Heart right ventricle (tissue), 16 donors: ENCODE measurements at regions not wholly inside any gene's neighbourhood (a gene's known extent, or its start where the extent isn't known, plus 50 kb on each side); places are given as distances from the start of the nearest gene placed in this dataset.

ENCODE experiments used
- ATAC-seq, 8 donors: fragments of 200-7000 bp; cut with Tn5 transposase; one replicate each; pipeline ENCODE4 v1.9.1; 2020; ENCODE audit warnings: mild to moderate bottlenecking in 8 of 8, moderate library complexity in 8 of 8, moderate number of reproducible peaks in 1 of 8
- DNase-seq, 2 donors: peaks; one replicate each; pipeline ENCODE4 v3.0.0-alpha.2; 2020
- H3K27ac ChIP-seq, 10 donors: fragments of 200-600 bp; sonication (generic) in 2 of 10; one replicate each; pipeline versions ENCODE4 v1.5.0 to v1.8.0; 2020 to 2022; ENCODE audit warnings: mild to moderate bottlenecking in 3 of 10
- H3K27me3 ChIP-seq, 7 donors: fragments of 200-600 bp; one replicate each; pipeline ENCODE4 v1.8.0; 2021 to 2022; ENCODE audit warnings: mild to moderate bottlenecking in 2 of 7
- H3K36me3 ChIP-seq, 9 donors: fragments of 200-600 bp; sonication (generic) in 1 of 9; one replicate each; pipeline versions ENCODE4 v1.5.0 to v1.8.0; 2020 to 2022; ENCODE audit warnings: mild to moderate bottlenecking in 2 of 9
- H3K4me1 ChIP-seq, 9 donors: fragments of 200-600 bp; sonication (generic) in 1 of 9; one replicate each; pipeline versions ENCODE4 v1.5.0 to v1.8.0; 2020 to 2022; ENCODE audit warnings: mild to moderate bottlenecking in 4 of 9
- H3K4me3 ChIP-seq, 10 donors: fragments of 200-600 bp; sonication (generic) in 2 of 10; one replicate each; pipeline versions ENCODE4 v1.5.0 to v1.8.0; 2020 to 2022; ENCODE audit warnings: mild to moderate bottlenecking in 7 of 10, moderate library complexity in 2 of 10
- H3K9me3 ChIP-seq, 11 donors: fragments of 200-600 bp in 10 of 11; sonication (generic) in 2 of 11; one replicate each; pipeline versions ENCODE4 v1.5.0 to v1.8.0; 2013 to 2022; ENCODE audit warnings: mild to moderate bottlenecking in 2 of 11, control low read depth in 1 of 11, moderate library complexity in 1 of 11
- WGBS, 2 donors: extraction: QIAGEN DNeasy Blood & Tissue Kit; methylation state at CpG; one replicate each; pipeline ENCODE4 v1.1.7; 2013; ENCODE audit warnings: inconsistent platforms in 1 of 2; 5-methylcytosine and 5-hydroxymethylcytosine counted together
- intact Hi-C, 10 donors: fragments of 100-400 bp; cut with DNase I; formaldehyde crosslinking; loops; one replicate each; pipeline versions ENCODE4 v1.11.1 to v1.14.2; 2022
- TF ChIP-seq, protein P1 (sequence below), 9 donors: fragments of 200-600 bp; sonication (generic) in 2 of 9; IDR thresholded peaks; one replicate each; pipeline versions ENCODE4 v1.5.0 to v1.8.0; 2021 to 2022; ENCODE audit warnings: antibody characterized with exemption in 9 of 9, mild to moderate bottlenecking in 5 of 9, moderate library complexity in 1 of 9
- donor health status: Arrhythmogenic right ventricular cardiomyopathy.
- donor health status: ischemic (EF 13 %, LVEDD 7.1; RV severe dilation, severe dysfunction).
- donor health status: healthy with polysubstance abuse.
- donor health status: DM: no; HTN: yes; CAD: no.
- donor health status: DM: no; HTN: no; CAD: no.
- donor health status: ischemic (EF 25% LVEDD 6.9; RV normal size, moderate dysfunction).
- donor health status: ischemic (EF 25% LVEDD 5.7; RV mildly dilated, moderate dysfunction).
- donor health status: healthy.
- donor health status: DM: yes; HTN: yes; CAD: no.
- donor health status: Ischemic cardiomyopathy.
- donor health status: ischemic (EF 35%, LVEDD 5.7; RV mildly dilated, moderate dysfunction).
- donor health status: nonischemic (EF 11% LVEDD 7.7; RV severe dilation, severe dysfunction).
- donor health status: DM: yes; HTN: yes; CAD: no.
- donor health status: PGD.
- donor health status: ischemic (EF 29% LVEDD 5.4; RV normal size, mild dysfunction).
- donor health status: nonischemic (EF 23%, LVEDD 6.1; RV moderate dilation, normal function).

- TF ChIP-seq, protein P1, sequence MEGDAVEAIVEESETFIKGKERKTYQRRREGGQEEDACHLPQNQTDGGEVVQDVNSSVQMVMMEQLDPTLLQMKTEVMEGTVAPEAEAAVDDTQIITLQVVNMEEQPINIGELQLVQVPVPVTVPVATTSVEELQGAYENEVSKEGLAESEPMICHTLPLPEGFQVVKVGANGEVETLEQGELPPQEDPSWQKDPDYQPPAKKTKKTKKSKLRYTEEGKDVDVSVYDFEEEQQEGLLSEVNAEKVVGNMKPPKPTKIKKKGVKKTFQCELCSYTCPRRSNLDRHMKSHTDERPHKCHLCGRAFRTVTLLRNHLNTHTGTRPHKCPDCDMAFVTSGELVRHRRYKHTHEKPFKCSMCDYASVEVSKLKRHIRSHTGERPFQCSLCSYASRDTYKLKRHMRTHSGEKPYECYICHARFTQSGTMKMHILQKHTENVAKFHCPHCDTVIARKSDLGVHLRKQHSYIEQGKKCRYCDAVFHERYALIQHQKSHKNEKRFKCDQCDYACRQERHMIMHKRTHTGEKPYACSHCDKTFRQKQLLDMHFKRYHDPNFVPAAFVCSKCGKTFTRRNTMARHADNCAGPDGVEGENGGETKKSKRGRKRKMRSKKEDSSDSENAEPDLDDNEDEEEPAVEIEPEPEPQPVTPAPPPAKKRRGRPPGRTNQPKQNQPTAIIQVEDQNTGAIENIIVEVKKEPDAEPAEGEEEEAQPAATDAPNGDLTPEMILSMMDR (IDR thresholded peaks at IDR 0.05): no peak
- H3K27ac ChIP-seq: peak overlapping the region in 1 of 10 donors; percentile 24
- H3K4me1 ChIP-seq: peaks cover 0 to 38% (median 0%) of the 10 kb centered on the region in 9 donors
- intact Hi-C loops: no loop called here
- no peak for DNase-seq
- 89 to 94% methylated on average over 2 of the region's 2 CpGs for WGBS, 2 donors
- no peak for ATAC-seq
- H3K4me3 ChIP-seq: no peak overlapping the region
- H3K27me3 ChIP-seq: no peaks in the 10 kb centered on the region
- H3K9me3 ChIP-seq: no peaks in the 10 kb centered on the region
- H3K36me3 ChIP-seq: no peaks in the 10 kb centered on the region
Observed at GRCh38 chr1:186620566-186621350, 59.5 kb downstream of the PTGS2 start.

DNA sequence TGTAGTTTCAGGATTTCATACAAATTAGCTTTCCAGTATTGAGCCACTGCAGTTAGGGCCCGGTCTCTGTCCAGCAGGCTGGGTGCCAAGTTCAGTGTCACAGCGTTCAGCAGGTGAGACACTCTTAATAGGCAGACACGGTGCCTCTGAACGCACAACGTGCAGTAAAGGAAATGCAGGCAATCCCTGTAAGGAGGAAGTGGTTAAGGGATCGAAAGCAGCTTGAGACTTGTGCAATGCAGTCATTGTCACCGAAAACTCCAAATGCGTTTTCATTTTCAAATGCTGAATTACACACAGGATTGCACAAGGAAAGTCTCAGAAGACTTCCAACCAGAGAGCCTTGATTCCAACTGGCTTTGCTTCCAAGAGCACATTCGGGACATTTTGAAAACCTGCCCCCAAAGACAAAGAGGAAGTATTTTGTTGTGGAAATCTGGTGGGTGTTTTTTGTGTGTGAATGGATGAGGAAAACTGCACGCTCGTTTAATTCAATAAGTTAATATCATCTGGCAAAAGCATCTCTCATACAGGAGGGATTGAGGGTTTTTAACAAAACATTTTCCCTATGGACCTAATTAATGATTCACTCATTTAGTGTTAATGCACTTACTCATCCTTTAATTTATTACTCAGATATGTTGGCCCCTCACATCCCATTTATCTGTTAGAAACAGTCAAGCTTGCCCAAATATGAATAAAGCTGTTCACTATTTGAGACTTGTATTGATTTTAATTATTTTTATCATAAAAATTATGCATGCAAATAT is 61.6 kb downstream of the PTGS2 start:
- H3K27me3 ChIP-seq: no peaks in the 10 kb centered on the region
- peak overlapping the region in 4 of 10 donors; percentile 16 to 88 (median 20) for H3K27ac ChIP-seq

DNA sequence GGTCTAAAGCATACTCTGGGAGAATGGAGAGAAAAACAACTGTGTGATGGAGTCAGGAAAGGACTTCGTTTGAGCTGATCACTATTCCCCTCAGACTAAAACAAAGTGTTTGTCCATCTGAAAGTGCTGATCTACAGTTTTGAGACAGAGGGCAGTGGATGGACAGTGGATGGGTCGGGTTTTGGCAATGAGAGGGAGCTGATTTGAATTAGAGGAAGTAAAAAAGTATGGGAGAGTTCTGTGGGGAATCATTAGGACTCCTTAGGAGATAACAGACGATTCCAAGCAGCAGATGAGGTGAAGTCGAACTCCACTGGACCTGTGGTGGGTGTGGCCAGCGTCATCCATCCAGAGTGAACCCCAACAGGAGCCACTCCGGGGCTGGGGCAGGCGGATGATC is 62.3 kb downstream of the PTGS2 start:
- Histone ChIP-seq H3K4me1 (peaks cover 0 to 37% (median 0%) of the 10 kb centered on the region in 9 donors), H3K27ac (peak overlapping the region in 4 of 10 donors; percentile 16 to 88 (median 20)), H3K4me3 (peak overlapping the region in 6 of 10 donors; percentile 27 to 45 (median 37)), H3K36me3 (no peaks in the 10 kb centered on the region), H3K9me3 (no peaks in the 10 kb centered on the region), H3K27me3 (no peaks in the 10 kb centered on the region)
- TF ChIP-seq, protein P1 (IDR thresholded peaks at IDR 0.05): no peak
- ATAC-seq: peak in 6 of 8 donors; percentile 9 to 73 (median 31)
- DNase-seq: no peak
- intact Hi-C loops: no loop called here
- WGBS, 2 donors: 58 to 62% methylated on average over 7 of the region's 7 CpGs

More for the DNA sequence above, 61.6 kb downstream of the PTGS2 start:
- Histone ChIP-seq H3K36me3 (no peaks in the 10 kb centered on the region), H3K9me3 (no peaks in the 10 kb centered on the region), H3K4me3 (peak overlapping the region in 6 of 10 donors; percentile 27 to 45 (median 37)), H3K4me1 (peaks cover 0 to 37% (median 0%) of the 10 kb centered on the region in 9 donors)
- peak; percentile 65 to 86 (median 74) for ATAC-seq
- intact Hi-C loops: no loop called here
- DNase-seq: peak; percentile 8 to 40
- WGBS, 2 donors: 33 to 48% methylated on average over 11 of the region's 11 CpGs
- TF ChIP-seq, protein P1 (IDR thresholded peaks at IDR 0.05): no peak

DNA sequence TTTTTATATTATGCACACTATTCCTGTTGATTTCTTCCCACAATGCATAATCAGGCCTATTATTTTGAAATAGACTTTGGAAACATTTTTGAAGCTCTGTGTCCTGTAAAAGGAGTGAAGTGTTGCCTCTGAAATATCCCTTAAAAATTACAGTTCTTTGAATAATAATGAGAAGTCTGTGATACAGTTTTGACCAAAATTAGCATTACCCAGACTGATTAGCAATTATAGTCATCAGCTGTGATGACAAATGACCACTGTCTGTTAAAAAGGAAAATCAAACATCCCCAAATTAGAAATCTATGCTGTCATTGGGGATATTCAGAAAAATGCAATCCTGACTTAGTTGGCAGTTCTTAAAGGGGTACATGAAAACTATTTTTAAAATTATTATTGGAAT is 63.7 kb downstream of the PTGS2 start:
- H3K27me3 ChIP-seq: no peaks in the 10 kb centered on the region
- intact Hi-C loops: no loop called here
- H3K27ac ChIP-seq: no peak overlapping the region
- DNase-seq: no peak
- H3K4me3 ChIP-seq: no peak overlapping the region
- peaks cover 0 to 37% (median 0%) of the 10 kb centered on the region in 9 donors for H3K4me1 ChIP-seq
- H3K9me3 ChIP-seq: no peaks in the 10 kb centered on the region
- no peaks in the 10 kb centered on the region for H3K36me3 ChIP-seq
- TF ChIP-seq, protein P1 (IDR thresholded peaks at IDR 0.05): no peak
- ATAC-seq: no peak
